ENCODE measurements at regions not wholly inside any gene's neighbourhood (a gene's known extent, or its start where the extent isn't known, plus 50 kb on each side); places are given as distances from the start of the nearest gene placed in this dataset.
A peak's percentile ranks its signal among the peaks of the same experiment; 100 is the strongest.

DNA sequence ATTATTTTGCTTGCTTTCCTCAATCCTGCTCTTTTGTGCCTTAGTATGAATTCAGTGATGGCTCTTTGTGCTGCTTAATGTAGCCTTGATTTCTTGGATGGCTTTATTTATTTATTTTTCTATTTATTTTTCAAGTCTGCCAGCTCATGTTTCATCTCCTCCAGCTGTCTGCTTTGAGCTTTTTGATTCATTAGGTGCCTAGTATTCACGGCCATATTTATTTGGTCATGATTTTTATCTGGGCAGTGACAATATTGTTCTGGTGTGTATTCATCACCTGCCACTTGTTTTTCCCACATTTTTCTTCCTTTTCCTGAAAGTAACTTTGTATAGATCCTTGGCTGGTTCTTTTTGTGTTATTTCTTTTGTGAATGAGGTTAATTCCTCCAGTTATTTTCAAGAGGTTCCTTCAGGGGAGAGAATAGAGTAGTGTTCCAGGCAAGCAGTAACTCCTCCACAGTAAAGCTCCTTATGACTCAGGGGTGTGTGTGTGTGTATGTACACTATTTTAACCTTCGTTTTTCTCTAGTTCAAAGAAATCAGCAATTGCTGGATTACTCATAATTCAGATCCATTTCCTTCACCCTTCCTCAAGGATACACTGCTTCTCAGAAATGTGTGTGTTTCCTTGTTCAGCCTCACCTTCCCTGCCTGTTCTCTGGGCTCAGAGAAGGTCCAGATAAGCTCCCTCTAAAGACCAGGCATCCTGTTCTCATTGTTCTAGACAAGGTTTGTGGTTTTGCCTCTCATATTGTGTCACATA, 51.6 kb upstream of the PMCH start:
- FAIRE-seq (no peak), ATAC-seq (no peak), DNase-seq (ENCODE audit: extremely low read depth in 1 of 4, low spot score in 3 of 4) (peak in 1 of 4 experiments; percentile 5)
- H3K4me2 ChIP-seq (ENCODE audit: insufficient read depth, low read length): no peak overlapping the region
- BruUV-seq (replicated peaks): no TSS peak
- H3K36me3 ChIP-seq (ENCODE audit: control insufficient read depth, insufficient read depth, low read length): no peaks in the 10 kb centered on the region
- 3% methylated on average over 2 of the region's 2 CpGs for WGBS (ENCODE audit: insufficient coverage, low coverage, missing lambda C conversion rate)
- intact Hi-C loops (cut with micrococcal nuclease) (no loop called here), in situ Hi-C loops (cut with MboI) (no loop called here)
- no peaks in the 10 kb centered on the region for H3K9me3 ChIP-seq (replicated peaks; ENCODE audit: control insufficient read depth, insufficient read depth, low read depth, low read length)
- POLR2A ChIA-PET: interaction anchor here (0.5 to 1.2 kb wide), 3 partner anchors 8 to 43 kb away, joined by 3 to 5 read pairs (median 4); no protein-coding TSS in a partner anchor
- H4K20me1 ChIP-seq (replicated peaks; ENCODE audit: control insufficient read depth, insufficient read depth, low read length): no peaks in the 10 kb centered on the region
- no peaks in the 10 kb centered on the region for H3K79me2 ChIP-seq (ENCODE audit: control insufficient read depth, insufficient read depth, low read length)
- CTCF ChIA-PET (ENCODE audit: low intra/inter-chr PET ratio): no interaction called here
- H3K27ac ChIP-seq (ENCODE audit: extremely low read depth, low read depth, low read length): no peak overlapping the region; the same call in 2 of the 3 replicates
- no peak overlapping the region for H3K4me3 ChIP-seq
- H2AFZ ChIP-seq (ENCODE audit: low read depth, low read length): peak overlapping the region; percentile 72; the same call in 1 of the 2 replicates
- TF ChIP-seq HOXB6 (CRISPR knock-in tag; IDR thresholded peaks at IDR 0.05; ENCODE audit: borderline replicate concordance): no peak
- TF ChIP-seq, protein P1, sequence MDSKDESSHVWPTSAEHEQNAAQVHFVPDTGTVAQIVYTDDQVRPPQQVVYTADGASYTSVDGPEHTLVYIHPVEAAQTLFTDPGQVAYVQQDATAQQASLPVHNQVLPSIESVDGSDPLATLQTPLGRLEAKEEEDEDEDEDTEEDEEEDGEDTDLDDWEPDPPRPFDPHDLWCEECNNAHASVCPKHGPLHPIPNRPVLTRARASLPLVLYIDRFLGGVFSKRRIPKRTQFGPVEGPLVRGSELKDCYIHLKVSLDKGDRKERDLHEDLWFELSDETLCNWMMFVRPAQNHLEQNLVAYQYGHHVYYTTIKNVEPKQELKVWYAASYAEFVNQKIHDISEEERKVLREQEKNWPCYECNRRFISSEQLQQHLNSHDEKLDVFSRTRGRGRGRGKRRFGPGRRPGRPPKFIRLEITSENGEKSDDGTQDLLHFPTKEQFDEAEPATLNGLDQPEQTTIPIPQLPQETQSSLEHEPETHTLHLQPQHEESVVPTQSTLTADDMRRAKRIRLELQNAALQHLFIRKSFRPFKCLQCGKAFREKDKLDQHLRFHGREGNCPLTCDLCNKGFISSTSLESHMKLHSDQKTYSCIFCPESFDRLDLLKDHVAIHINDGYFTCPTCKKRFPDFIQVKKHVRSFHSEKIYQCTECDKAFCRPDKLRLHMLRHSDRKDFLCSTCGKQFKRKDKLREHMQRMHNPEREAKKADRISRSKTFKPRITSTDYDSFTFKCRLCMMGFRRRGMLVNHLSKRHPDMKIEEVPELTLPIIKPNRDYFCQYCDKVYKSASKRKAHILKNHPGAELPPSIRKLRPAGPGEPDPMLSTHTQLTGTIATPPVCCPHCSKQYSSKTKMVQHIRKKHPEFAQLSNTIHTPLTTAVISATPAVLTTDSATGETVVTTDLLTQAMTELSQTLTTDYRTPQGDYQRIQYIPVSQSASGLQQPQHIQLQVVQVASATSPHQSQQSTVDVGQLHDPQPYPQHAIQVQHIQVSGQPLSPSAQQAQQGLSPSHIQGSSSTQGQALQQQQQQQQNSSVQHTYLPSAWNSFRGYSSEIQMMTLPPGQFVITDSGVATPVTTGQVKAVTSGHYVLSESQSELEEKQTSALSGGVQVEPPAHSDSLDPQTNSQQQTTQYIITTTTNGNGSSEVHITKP (IDR thresholded peaks at IDR 0.05; ENCODE audit: partially characterized antibody): peak; percentile 12
- H3K27me3 ChIP-seq (ENCODE audit: control insufficient read depth in 2 of 2, insufficient read depth in 2 of 2, low read length in 2 of 2): no peaks in the 10 kb centered on the region
- H3K9me1 ChIP-seq (ENCODE audit: control insufficient read depth, insufficient read depth, low read length): no peaks in the 10 kb centered on the region
- peaks cover 0 to 3% of the 10 kb centered on the region in 2 experiments; a peak in 1 of 5 replicates for H3K4me1 ChIP-seq (replicated peaks in 1 of 2; ENCODE audit: control insufficient read depth in 2 of 2, insufficient read depth in 2 of 2, low read length in 2 of 2)
- no peak overlapping the region for H3K9ac ChIP-seq (ENCODE audit: insufficient read depth in 1 of 2, low read depth in 2 of 2, low read length in 2 of 2)
